Liver (tissue), 8 donors: ENCODE measurements at regions not wholly inside any gene's neighbourhood (a gene's known extent, or its start where the extent isn't known, plus 50 kb on each side); places are given as distances from the start of the nearest gene placed in this dataset.

ENCODE experiments used
- DNase-seq: peaks from one replicate; pipeline ENCODE4 v3.0.0-alpha.2; 2017; ENCODE audit warnings: low spot score
- H3K27ac ChIP-seq, 2 donors: one replicate each; pipeline ENCODE4 v1.7.0; 2013; ENCODE audit warnings: inconsistent platforms in 2 of 2, low read length in 2 of 2, control low read depth in 1 of 2, low read depth in 1 of 2, mild to moderate bottlenecking in 1 of 2
- H3K27me3 ChIP-seq, 4 donors: one replicate each; pipeline versions ENCODE4 v1.6.1 to v1.7.0; 2013; ENCODE audit warnings: low read length in 3 of 4, inconsistent platforms in 1 of 4, mild to moderate bottlenecking in 1 of 4, moderate library complexity in 1 of 4; ENCODE audit not compliant: control insufficient read depth in 4 of 4, insufficient read depth in 4 of 4
- H3K36me3 ChIP-seq, 4 donors: one replicate each; pipeline versions ENCODE4 v1.6.1 to v1.7.0; 2013; ENCODE audit warnings: low read length in 3 of 4, mild to moderate bottlenecking in 3 of 4, low read depth in 1 of 4, moderate library complexity in 1 of 4; ENCODE audit not compliant: control insufficient read depth in 4 of 4, insufficient read depth in 3 of 4
- H3K4me1 ChIP-seq, 4 donors: one replicate each; pipeline versions ENCODE4 v1.6.1 to v1.7.0; 2013; ENCODE audit warnings: low read length in 3 of 4, mild to moderate bottlenecking in 3 of 4, moderate library complexity in 1 of 4; ENCODE audit not compliant: control insufficient read depth in 4 of 4, insufficient read depth in 4 of 4
- H3K4me3 ChIP-seq, 3 donors: one replicate each; pipeline versions ENCODE4 v1.6.1 to v1.7.0; 2013; ENCODE audit warnings: low read length in 3 of 3, control low read depth in 1 of 3, low read depth in 1 of 3, mild to moderate bottlenecking in 1 of 3
- H3K9ac ChIP-seq, 2 donors: one replicate each; pipeline ENCODE4 v1.7.0; 2013; ENCODE audit warnings: low read length in 2 of 2, mild to moderate bottlenecking in 2 of 2, moderate library complexity in 2 of 2, control low read depth in 1 of 2, low read depth in 1 of 2
- H3K9me3 ChIP-seq, 4 donors: one replicate each; pipeline versions ENCODE4 v1.6.1 to v1.7.0; 2013; ENCODE audit warnings: low read length in 3 of 4; ENCODE audit not compliant: control insufficient read depth in 4 of 4
- ATF3 ChIP-seq: IDR thresholded peaks from 2 replicates; pipeline ENCODE4 v1.6.1; 2016; ENCODE audit warnings: antibody characterized with exemption
- CTCF ChIP-seq: fragments of 150-350 bp; IDR thresholded peaks from 2 replicates; pipeline ENCODE4 v1.5.1; 2017; ENCODE audit warnings: improper control_type of control experiment, low read depth, low read length; ENCODE audit not compliant: missing input control
- EGR1 ChIP-seq, 2 donors: IDR thresholded peaks; 2 replicates each; pipeline ENCODE4 v1.6.1; 2016 to 2018; ENCODE audit warnings: antibody characterized with exemption in 2 of 2, low read depth in 2 of 2
- FOXA1 ChIP-seq: IDR thresholded peaks from 2 replicates; pipeline ENCODE4 v1.6.1; 2016; ENCODE audit warnings: antibody characterized with exemption
- FOXA2 ChIP-seq: IDR thresholded peaks from 2 replicates; pipeline ENCODE4 v1.6.1; 2016; ENCODE audit warnings: antibody characterized with exemption
- GABPA ChIP-seq, 2 donors: IDR thresholded peaks in 1 of 2; conservative IDR thresholded peaks in 1 of 2; 2 replicates each; pipeline ENCODE4 v1.6.1; 2016; ENCODE audit warnings: antibody characterized with exemption in 2 of 2, mild to moderate bottlenecking in 1 of 2, moderate library complexity in 1 of 2
- HNF4A ChIP-seq, 2 donors: conservative IDR thresholded peaks; 2 replicates each; pipeline ENCODE4 v1.6.1; 2016; ENCODE audit warnings: antibody characterized with exemption in 2 of 2, mild to moderate bottlenecking in 2 of 2
- HNF4G ChIP-seq: IDR thresholded peaks from 2 replicates; pipeline ENCODE4 v1.6.1; 2016; ENCODE audit warnings: antibody characterized with exemption
- JUND ChIP-seq, 2 donors: IDR thresholded peaks; 2 replicates each; pipeline ENCODE4 v1.6.1; 2016; ENCODE audit warnings: antibody characterized with exemption in 2 of 2
- NR2F2 ChIP-seq: IDR thresholded peaks from 2 replicates; pipeline ENCODE4 v1.6.1; 2016; ENCODE audit warnings: antibody characterized with exemption
- RAD21 ChIP-seq, 2 donors: IDR thresholded peaks; 2 replicates each; pipeline ENCODE4 v1.6.1; 2016; ENCODE audit warnings: antibody characterized with exemption in 2 of 2, mild to moderate bottlenecking in 2 of 2
- SP1 ChIP-seq: IDR thresholded peaks from 2 replicates; pipeline ENCODE4 v1.6.1; 2018; ENCODE audit warnings: antibody characterized with exemption, mild to moderate bottlenecking
- TAF1 ChIP-seq: conservative IDR thresholded peaks from 2 replicates; pipeline ENCODE4 v1.6.1; 2016; ENCODE audit warnings: antibody characterized with exemption, mild to moderate bottlenecking
- YY1 ChIP-seq: IDR thresholded peaks from 2 replicates; pipeline ENCODE4 v1.6.1; 2016; ENCODE audit warnings: antibody characterized with exemption, mild to moderate bottlenecking
- WGBS: extraction: QIAGEN DNeasy Blood & Tissue Kit; methylation state at CpG from one replicate; pipeline ENCODE4 v1.1.7; 2013; 5-methylcytosine and 5-hydroxymethylcytosine counted together
- TF ChIP-seq, protein P1 (sequence below): IDR thresholded peaks from 2 replicates; pipeline ENCODE4 v1.6.1; 2016; ENCODE audit warnings: antibody characterized with exemption
- TF ChIP-seq, protein P2 (sequence below): IDR thresholded peaks from 2 replicates; pipeline ENCODE4 v1.6.1; 2016; ENCODE audit warnings: antibody characterized with exemption, mild to moderate bottlenecking
- TF ChIP-seq, protein P3 (sequence below): IDR thresholded peaks from 2 replicates; pipeline ENCODE4 v1.6.1; 2016; ENCODE audit warnings: antibody characterized with exemption
- donor health status: healthy.
- donor health status: healthy.
- donor health status: healthy.
- donor health status: healthy.
- donor health status: healthy.

DNA sequence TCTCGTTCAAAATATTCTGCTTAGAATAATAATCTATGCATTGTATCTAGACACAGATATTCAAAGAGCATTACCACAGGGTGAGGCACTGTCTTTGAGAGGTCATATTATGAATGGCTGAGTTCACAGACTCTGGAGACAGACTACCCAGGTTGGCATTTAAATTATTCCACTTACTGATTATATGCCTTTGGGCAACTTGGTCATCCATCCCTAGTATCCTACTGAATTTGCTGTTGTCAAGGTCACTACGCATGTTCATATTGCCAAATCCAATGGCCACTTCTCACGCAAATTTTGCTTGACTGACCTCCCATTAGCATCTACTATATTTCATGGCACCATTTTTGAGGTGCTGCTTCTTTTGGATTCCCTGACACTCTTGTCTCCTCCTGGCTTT lies 498.6 kb upstream of the TLE4 start:
- no peaks in the 10 kb centered on the region for H3K27me3 ChIP-seq
- H3K4me3 ChIP-seq: no peak overlapping the region
- H3K27ac ChIP-seq: no peak overlapping the region
- H3K9ac ChIP-seq: no peak overlapping the region
- TF ChIP-seq ATF3: no peak
- DNase-seq: no peak
- WGBS: 92% methylated on average over 3 of the region's 3 CpGs
- H3K9me3 ChIP-seq: no peaks in the 10 kb centered on the region
- H3K36me3 ChIP-seq: no peaks in the 10 kb centered on the region
- H3K4me1 ChIP-seq: no peaks in the 10 kb centered on the region

GRCh38 chr9:79080536-79080935 lies 491.2 kb upstream of the TLE4 start:
- no peaks in the 10 kb centered on the region for H3K27me3 ChIP-seq
- no peak overlapping the region for H3K4me3 ChIP-seq

More at GRCh38 chr9:79080536-79080935, 491.2 kb upstream of the TLE4 start:
- TF ChIP-seq SP1: no peak
- TF ChIP-seq HNF4A (conservative IDR thresholded peaks at IDR 0.05): no peak
- TF ChIP-seq TAF1: no peak
- no peak for TF ChIP-seq RAD21 (IDR thresholded peaks at IDR 0.05)
- TF ChIP-seq CTCF: no peak
- TF ChIP-seq NR2F2: no peak
- no peak for TF ChIP-seq EGR1 (IDR thresholded peaks at IDR 0.05; ENCODE audit: low read depth in 2 of 2)
- TF ChIP-seq, protein P1, sequence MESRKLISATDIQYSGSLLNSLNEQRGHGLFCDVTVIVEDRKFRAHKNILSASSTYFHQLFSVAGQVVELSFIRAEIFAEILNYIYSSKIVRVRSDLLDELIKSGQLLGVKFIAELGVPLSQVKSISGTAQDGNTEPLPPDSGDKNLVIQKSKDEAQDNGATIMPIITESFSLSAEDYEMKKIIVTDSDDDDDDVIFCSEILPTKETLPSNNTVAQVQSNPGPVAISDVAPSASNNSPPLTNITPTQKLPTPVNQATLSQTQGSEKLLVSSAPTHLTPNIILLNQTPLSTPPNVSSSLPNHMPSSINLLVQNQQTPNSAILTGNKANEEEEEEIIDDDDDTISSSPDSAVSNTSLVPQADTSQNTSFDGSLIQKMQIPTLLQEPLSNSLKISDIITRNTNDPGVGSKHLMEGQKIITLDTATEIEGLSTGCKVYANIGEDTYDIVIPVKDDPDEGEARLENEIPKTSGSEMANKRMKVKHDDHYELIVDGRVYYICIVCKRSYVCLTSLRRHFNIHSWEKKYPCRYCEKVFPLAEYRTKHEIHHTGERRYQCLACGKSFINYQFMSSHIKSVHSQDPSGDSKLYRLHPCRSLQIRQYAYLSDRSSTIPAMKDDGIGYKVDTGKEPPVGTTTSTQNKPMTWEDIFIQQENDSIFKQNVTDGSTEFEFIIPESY: no peak
- TF ChIP-seq, protein P2, sequence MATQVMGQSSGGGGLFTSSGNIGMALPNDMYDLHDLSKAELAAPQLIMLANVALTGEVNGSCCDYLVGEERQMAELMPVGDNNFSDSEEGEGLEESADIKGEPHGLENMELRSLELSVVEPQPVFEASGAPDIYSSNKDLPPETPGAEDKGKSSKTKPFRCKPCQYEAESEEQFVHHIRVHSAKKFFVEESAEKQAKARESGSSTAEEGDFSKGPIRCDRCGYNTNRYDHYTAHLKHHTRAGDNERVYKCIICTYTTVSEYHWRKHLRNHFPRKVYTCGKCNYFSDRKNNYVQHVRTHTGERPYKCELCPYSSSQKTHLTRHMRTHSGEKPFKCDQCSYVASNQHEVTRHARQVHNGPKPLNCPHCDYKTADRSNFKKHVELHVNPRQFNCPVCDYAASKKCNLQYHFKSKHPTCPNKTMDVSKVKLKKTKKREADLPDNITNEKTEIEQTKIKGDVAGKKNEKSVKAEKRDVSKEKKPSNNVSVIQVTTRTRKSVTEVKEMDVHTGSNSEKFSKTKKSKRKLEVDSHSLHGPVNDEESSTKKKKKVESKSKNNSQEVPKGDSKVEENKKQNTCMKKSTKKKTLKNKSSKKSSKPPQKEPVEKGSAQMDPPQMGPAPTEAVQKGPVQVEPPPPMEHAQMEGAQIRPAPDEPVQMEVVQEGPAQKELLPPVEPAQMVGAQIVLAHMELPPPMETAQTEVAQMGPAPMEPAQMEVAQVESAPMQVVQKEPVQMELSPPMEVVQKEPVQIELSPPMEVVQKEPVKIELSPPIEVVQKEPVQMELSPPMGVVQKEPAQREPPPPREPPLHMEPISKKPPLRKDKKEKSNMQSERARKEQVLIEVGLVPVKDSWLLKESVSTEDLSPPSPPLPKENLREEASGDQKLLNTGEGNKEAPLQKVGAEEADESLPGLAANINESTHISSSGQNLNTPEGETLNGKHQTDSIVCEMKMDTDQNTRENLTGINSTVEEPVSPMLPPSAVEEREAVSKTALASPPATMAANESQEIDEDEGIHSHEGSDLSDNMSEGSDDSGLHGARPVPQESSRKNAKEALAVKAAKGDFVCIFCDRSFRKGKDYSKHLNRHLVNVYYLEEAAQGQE: no peak
- TF ChIP-seq HNF4G: no peak
- no peak for TF ChIP-seq ATF3
- no peak for TF ChIP-seq GABPA (IDR thresholded peaks at IDR 0.05 in 1 of 2, conservative IDR thresholded peaks at IDR 0.05 in 1 of 2)
- no peak for TF ChIP-seq YY1
- TF ChIP-seq, protein P3, sequence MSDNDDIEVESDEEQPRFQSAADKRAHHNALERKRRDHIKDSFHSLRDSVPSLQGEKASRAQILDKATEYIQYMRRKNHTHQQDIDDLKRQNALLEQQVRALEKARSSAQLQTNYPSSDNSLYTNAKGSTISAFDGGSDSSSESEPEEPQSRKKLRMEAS: no peak
- TF ChIP-seq JUND (IDR thresholded peaks at IDR 0.05): no peak
- no peak for TF ChIP-seq FOXA1
- TF ChIP-seq FOXA2: no peak
- Histone ChIP-seq H3K4me1 (no peaks in the 10 kb centered on the region), H3K27ac (no peak overlapping the region), H3K9ac (no peak overlapping the region), H3K9me3 (no peaks in the 10 kb centered on the region), H3K36me3 (no peaks in the 10 kb centered on the region)
- no peak for DNase-seq
- WGBS: 43% methylated on average over 2 of the region's 2 CpGs
